ENCODE measurements at regions not wholly inside any gene's neighbourhood (a gene's known extent, or its start where the extent isn't known, plus 50 kb on each side); places are given as distances from the start of the nearest gene placed in this dataset.

GRCh38 chr17:72474243-72474642, 353.4 kb downstream of the SOX9 start:
- TF ChIP-seq CTCF (IDR thresholded peaks at IDR 0.05; ENCODE audit: low read depth, low read length, missing control alignments), result no peak
- no peak overlapping the region for H3K4me3 ChIP-seq (replicated peaks; ENCODE audit: low read depth, low read length)
- no peak for DNase-seq (ENCODE audit: extremely low read depth, low read depth)

GRCh38 chr17:72474719-72475477, 354.1 kb downstream of the SOX9 start:
- TF ChIP-seq CTCF (IDR thresholded peaks at IDR 0.05; ENCODE audit: low read depth, low read length, missing control alignments), result no peak
- no peak for DNase-seq (ENCODE audit: extremely low read depth, low read depth)
- H3K4me3 ChIP-seq (replicated peaks; ENCODE audit: low read depth, low read length), result no peak overlapping the region

GRCh38 chr17:72476134-72476533, 355.3 kb downstream of the SOX9 start:
- DNase-seq (ENCODE audit: extremely low read depth, low read depth), result no peak
- no peak overlapping the region for H3K4me3 ChIP-seq (replicated peaks; ENCODE audit: low read depth, low read length)
- TF ChIP-seq CTCF (IDR thresholded peaks at IDR 0.05; ENCODE audit: low read depth, low read length, missing control alignments), result no peak

GRCh38 chr17:72476575-72476986, 355.8 kb downstream of the SOX9 start:
- no peak overlapping the region for H3K4me3 ChIP-seq (replicated peaks; ENCODE audit: low read depth, low read length)
- no peak for DNase-seq (ENCODE audit: extremely low read depth, low read depth)
- no peak for TF ChIP-seq CTCF (IDR thresholded peaks at IDR 0.05; ENCODE audit: low read depth, low read length, missing control alignments)

- no peak for TF ChIP-seq CTCF (IDR thresholded peaks at IDR 0.05; ENCODE audit: low read depth, low read length, missing control alignments)
- DNase-seq (ENCODE audit: extremely low read depth, low read depth), result no peak
- H3K4me3 ChIP-seq (replicated peaks; ENCODE audit: low read depth, low read length), result no peak overlapping the region
These were observed 356.7 kb downstream of the SOX9 start for GRCh38 chr17:72477491-72477890.

- TF ChIP-seq CTCF (IDR thresholded peaks at IDR 0.05; ENCODE audit: low read depth, low read length, missing control alignments), result no peak
- no peak overlapping the region for H3K4me3 ChIP-seq (replicated peaks; ENCODE audit: low read depth, low read length)
- DNase-seq (ENCODE audit: extremely low read depth, low read depth), result no peak
These were observed 358.3 kb downstream of the SOX9 start for GRCh38 chr17:72479113-72479512.

- DNase-seq (ENCODE audit: extremely low read depth, low read depth), result no peak
- H3K4me3 ChIP-seq (replicated peaks; ENCODE audit: low read depth, low read length), result no peak overlapping the region
- no peak for TF ChIP-seq CTCF (IDR thresholded peaks at IDR 0.05; ENCODE audit: low read depth, low read length, missing control alignments)
These were observed 360.8 kb downstream of the SOX9 start for GRCh38 chr17:72481572-72481971.

All from HFF-Myc (cell line).